ENCODE measurements at regions not wholly inside any gene's neighbourhood (a gene's known extent, or its start where the extent isn't known, plus 50 kb on each side); places are given as distances from the start of the nearest gene placed in this dataset.
"Not testable (repeated sequence)": the region's sequence is repeated elsewhere in the genome, so short reads cannot be mapped to it uniquely, and the experiment has no call there.

DNA sequence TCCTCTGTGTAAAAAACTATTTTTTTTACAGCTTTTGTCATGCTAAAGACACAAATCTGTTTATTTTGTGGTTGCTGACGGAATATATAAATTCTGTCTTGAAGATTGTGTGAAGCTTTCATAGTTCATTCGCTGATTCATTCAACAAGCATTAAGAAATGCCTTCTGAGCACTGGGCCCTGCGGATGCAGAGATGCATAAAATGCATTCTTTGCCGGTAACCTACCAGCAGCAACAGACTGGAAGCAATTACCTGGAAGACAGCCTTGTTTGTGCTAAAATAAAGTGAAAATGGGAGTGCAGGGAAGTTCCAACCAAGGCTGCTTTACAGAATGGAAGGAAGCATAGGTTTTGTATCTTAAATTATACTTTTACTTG is 119.7 kb downstream of the PMAIP1 start:
- Mint-ChIP-seq H3K36me3 (no peaks in the 10 kb centered on the region), H3K9me3 (no peaks in the 10 kb centered on the region), H3K27me3 (ENCODE audit: insufficient read depth, low read depth) (peaks cover 2% of the 10 kb centered on the region), H3K4me3 (no peak overlapping the region), H3K4me1 (peaks cover 26% of the 10 kb centered on the region), H3K27ac (no peak overlapping the region)
- H3K27me3 ChIP-seq, result no peaks in the 10 kb centered on the region
- H3F3A ChIP-seq (ENCODE audit: low read depth), result no peaks in the 10 kb centered on the region
- no peaks in the 10 kb centered on the region for H3K4me1 ChIP-seq
- DNase-seq (ENCODE audit: low spot score), result peak; percentile 2
- H3K79me2 ChIP-seq (ENCODE audit: low read depth), result no peaks in the 10 kb centered on the region
- H3K9me3 ChIP-seq (ENCODE audit: low read depth), result no peaks in the 10 kb centered on the region
- no peak overlapping the region for H3K9ac ChIP-seq
- H3K36me3 ChIP-seq, result no peaks in the 10 kb centered on the region
- no peak overlapping the region for H2AFZ ChIP-seq (replicated peaks)
- no peak overlapping the region for H3K4me2 ChIP-seq
- TF ChIP-seq EZH2 (IDR thresholded peaks at IDR 0.05) (no peak), EZH2phosphoT487 (IDR thresholded peaks at IDR 0.05) (no peak)
- TF ChIP-seq, protein P1, sequence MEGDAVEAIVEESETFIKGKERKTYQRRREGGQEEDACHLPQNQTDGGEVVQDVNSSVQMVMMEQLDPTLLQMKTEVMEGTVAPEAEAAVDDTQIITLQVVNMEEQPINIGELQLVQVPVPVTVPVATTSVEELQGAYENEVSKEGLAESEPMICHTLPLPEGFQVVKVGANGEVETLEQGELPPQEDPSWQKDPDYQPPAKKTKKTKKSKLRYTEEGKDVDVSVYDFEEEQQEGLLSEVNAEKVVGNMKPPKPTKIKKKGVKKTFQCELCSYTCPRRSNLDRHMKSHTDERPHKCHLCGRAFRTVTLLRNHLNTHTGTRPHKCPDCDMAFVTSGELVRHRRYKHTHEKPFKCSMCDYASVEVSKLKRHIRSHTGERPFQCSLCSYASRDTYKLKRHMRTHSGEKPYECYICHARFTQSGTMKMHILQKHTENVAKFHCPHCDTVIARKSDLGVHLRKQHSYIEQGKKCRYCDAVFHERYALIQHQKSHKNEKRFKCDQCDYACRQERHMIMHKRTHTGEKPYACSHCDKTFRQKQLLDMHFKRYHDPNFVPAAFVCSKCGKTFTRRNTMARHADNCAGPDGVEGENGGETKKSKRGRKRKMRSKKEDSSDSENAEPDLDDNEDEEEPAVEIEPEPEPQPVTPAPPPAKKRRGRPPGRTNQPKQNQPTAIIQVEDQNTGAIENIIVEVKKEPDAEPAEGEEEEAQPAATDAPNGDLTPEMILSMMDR (IDR thresholded peaks at IDR 0.05), result no peak
- no peak overlapping the region for H3K4me3 ChIP-seq
- no peaks in the 10 kb centered on the region for H4K20me1 ChIP-seq (ENCODE audit: low read depth)
- no peak overlapping the region for H3K27ac ChIP-seq

- Mint-ChIP-seq H3K9me3 (peaks cover 2% of the 10 kb centered on the region), H3K4me1 (peaks cover 26% of the 10 kb centered on the region), H3K36me3 (no peaks in the 10 kb centered on the region), H3K27me3 (ENCODE audit: insufficient read depth, low read depth) (peaks cover 4% of the 10 kb centered on the region), H3K27ac (no peak overlapping the region), H3K4me3 (no peak overlapping the region)
- no peaks in the 10 kb centered on the region for H3K27me3 ChIP-seq
- H4K20me1 ChIP-seq (ENCODE audit: low read depth), result no peaks in the 10 kb centered on the region
- no peak overlapping the region for H3K4me3 ChIP-seq
- H3K36me3 ChIP-seq, result no peaks in the 10 kb centered on the region
- no peak overlapping the region for H2AFZ ChIP-seq (replicated peaks)
- no peak overlapping the region for H3K27ac ChIP-seq
- H3K9ac ChIP-seq, result no peak overlapping the region
- no peaks in the 10 kb centered on the region for H3F3A ChIP-seq (ENCODE audit: low read depth)
- H3K79me2 ChIP-seq (ENCODE audit: low read depth), result no peaks in the 10 kb centered on the region
- no peaks in the 10 kb centered on the region for H3K9me3 ChIP-seq (ENCODE audit: low read depth)
- TF ChIP-seq EZH2 (IDR thresholded peaks at IDR 0.05) (no peak), EZH2phosphoT487 (IDR thresholded peaks at IDR 0.05) (no peak)
- TF ChIP-seq, protein P1 (IDR thresholded peaks at IDR 0.05), result no peak
- no peak overlapping the region for H3K4me2 ChIP-seq
- no peak for DNase-seq (ENCODE audit: low spot score)
- no peaks in the 10 kb centered on the region for H3K4me1 ChIP-seq
Observed at GRCh38 chr18:60018618-60019462, 119.0 kb downstream of the PMAIP1 start.

DNA sequence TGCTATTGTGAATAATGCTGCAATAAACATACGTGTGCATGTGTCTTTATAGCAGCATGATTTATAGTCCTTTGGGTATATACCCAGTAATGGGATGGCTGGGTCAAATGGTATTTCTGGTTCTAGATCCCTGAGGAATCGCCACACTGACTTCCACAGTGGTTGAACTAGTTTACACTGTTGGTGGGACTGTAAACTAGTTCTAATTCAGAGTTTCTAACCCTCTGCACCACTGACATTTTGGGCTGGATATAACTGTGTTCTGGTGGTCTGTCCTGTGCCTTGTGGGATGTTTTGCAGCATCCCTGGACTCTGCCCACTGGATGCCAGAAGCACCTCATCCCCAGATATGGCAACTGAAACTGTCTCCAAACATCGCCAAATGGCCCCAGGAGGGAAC is 118.3 kb downstream of the PMAIP1 start:
- not testable (repeated sequence) for H3K4me3 ChIP-seq; H3F3A ChIP-seq (ENCODE audit: low read depth); H4K20me1 ChIP-seq (ENCODE audit: low read depth); H3K27me3 Mint-ChIP-seq (ENCODE audit: insufficient read depth, low read depth); DNase-seq (ENCODE audit: low spot score); H3K4me1 ChIP-seq; H2AFZ ChIP-seq (replicated peaks); H3K9me3 Mint-ChIP-seq; H3K27me3 ChIP-seq; H3K4me2 ChIP-seq; H3K79me2 ChIP-seq (ENCODE audit: low read depth); H3K36me3 Mint-ChIP-seq; H3K9me3 ChIP-seq (ENCODE audit: low read depth); H3K27ac ChIP-seq; H3K9ac ChIP-seq; H3K4me3 Mint-ChIP-seq; H3K36me3 ChIP-seq; H3K27ac Mint-ChIP-seq
- peaks cover 26% of the 10 kb centered on the region for H3K4me1 Mint-ChIP-seq

GRCh38 chr18:60017371-60017770 is 117.6 kb downstream of the PMAIP1 start:
- Histone ChIP-seq H3K79me2 (ENCODE audit: low read depth) (no peaks in the 10 kb centered on the region), H3K9ac (no peak overlapping the region), H3K36me3 (no peaks in the 10 kb centered on the region), H3K4me1 (no peaks in the 10 kb centered on the region), H3K27ac (no peak overlapping the region), H4K20me1 (ENCODE audit: low read depth) (no peaks in the 10 kb centered on the region), H3K27me3 (no peaks in the 10 kb centered on the region), H3K9me3 (ENCODE audit: low read depth) (no peaks in the 10 kb centered on the region), H3K4me2 (no peak overlapping the region), H3K4me3 (no peak overlapping the region), H3F3A (ENCODE audit: low read depth) (no peaks in the 10 kb centered on the region), H2AFZ (replicated peaks) (no peak overlapping the region)
- TF ChIP-seq, protein P1 (IDR thresholded peaks at IDR 0.05), result no peak
- TF ChIP-seq EZH2phosphoT487 (IDR thresholded peaks at IDR 0.05), result no peak
- no peak for TF ChIP-seq EZH2 (IDR thresholded peaks at IDR 0.05)
- Mint-ChIP-seq H3K36me3 (no peaks in the 10 kb centered on the region), H3K4me1 (peaks cover 26% of the 10 kb centered on the region), H3K4me3 (no peak overlapping the region), H3K27me3 (ENCODE audit: insufficient read depth, low read depth) (peaks cover 4% of the 10 kb centered on the region), H3K27ac (no peak overlapping the region), H3K9me3 (peaks cover 9% of the 10 kb centered on the region)
- DNase-seq (ENCODE audit: low spot score), result no peak

DNA sequence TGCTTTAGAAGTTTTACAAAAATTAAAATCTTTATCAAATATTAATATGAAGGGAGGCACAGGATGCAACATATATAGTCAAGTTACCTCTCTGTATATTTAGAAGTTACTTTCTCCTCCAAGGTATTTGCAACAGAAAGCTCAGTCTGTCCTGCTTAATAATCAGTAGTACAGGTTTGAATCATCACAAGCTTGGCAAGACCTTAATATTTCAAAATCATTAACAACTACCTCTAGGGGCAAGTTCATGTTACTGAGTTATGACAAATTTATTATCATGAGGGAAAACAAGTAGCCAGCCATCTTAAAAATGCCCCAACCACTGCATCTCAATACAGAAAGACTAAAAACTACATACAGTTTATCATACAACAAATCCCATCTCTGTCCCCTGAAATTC is 116.0 kb downstream of the PMAIP1 start:
- H3K27ac ChIP-seq; H3K36me3 Mint-ChIP-seq; H3K4me3 ChIP-seq; H3K36me3 ChIP-seq; DNase-seq (ENCODE audit: low spot score); H3K4me2 ChIP-seq; H3K79me2 ChIP-seq (ENCODE audit: low read depth); H3K9ac ChIP-seq; H3K9me3 ChIP-seq (ENCODE audit: low read depth); H3K27ac Mint-ChIP-seq; H2AFZ ChIP-seq (replicated peaks); H3K4me1 ChIP-seq; H3K4me3 Mint-ChIP-seq; H3K27me3 Mint-ChIP-seq (ENCODE audit: insufficient read depth, low read depth); H4K20me1 ChIP-seq (ENCODE audit: low read depth); H3K27me3 ChIP-seq; H3F3A ChIP-seq (ENCODE audit: low read depth): not testable (repeated sequence)
- H3K9me3 Mint-ChIP-seq, result peaks cover 14% of the 10 kb centered on the region
- H3K4me1 Mint-ChIP-seq, result peaks cover 23% of the 10 kb centered on the region

DNA sequence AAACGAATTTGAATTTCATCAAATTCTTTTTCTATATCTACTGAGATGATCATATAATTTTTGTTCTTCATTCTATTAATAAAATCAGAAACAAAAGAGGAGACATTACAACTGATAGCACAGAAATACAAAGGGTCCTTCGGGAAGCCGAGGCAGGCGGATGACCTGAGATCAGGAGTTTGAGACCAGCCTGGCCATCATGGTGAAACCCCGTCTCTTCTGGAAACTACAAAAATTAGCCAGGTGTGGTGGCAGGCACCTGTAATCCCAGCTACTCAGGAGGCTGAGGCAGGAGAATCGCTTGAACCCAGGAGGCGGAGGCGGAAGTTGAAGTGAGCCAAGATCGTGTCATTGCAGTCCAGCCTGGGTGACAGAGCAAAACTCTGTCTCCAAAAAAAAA is 113.4 kb downstream of the PMAIP1 start:
- not testable (repeated sequence) for H3K4me3 Mint-ChIP-seq; H3K79me2 ChIP-seq (ENCODE audit: low read depth); DNase-seq (ENCODE audit: low spot score); H3F3A ChIP-seq (ENCODE audit: low read depth); H3K9me3 ChIP-seq (ENCODE audit: low read depth); H3K36me3 ChIP-seq; H4K20me1 ChIP-seq (ENCODE audit: low read depth); H3K4me2 ChIP-seq; H3K4me3 ChIP-seq; H3K36me3 Mint-ChIP-seq; H2AFZ ChIP-seq (replicated peaks); H3K9ac ChIP-seq; H3K4me1 Mint-ChIP-seq; H3K27ac Mint-ChIP-seq; H3K4me1 ChIP-seq; H3K27me3 Mint-ChIP-seq (ENCODE audit: insufficient read depth, low read depth); H3K27ac ChIP-seq; H3K27me3 ChIP-seq
- peaks cover 14% of the 10 kb centered on the region for H3K9me3 Mint-ChIP-seq
